Endodermal cell (in vitro differentiated cells): ENCODE measurements at regions not wholly inside any gene's neighbourhood (a gene's known extent, or its start where the extent isn't known, plus 50 kb on each side); places are given as distances from the start of the nearest gene placed in this dataset.
"Not testable (repeated sequence)": the region's sequence is repeated elsewhere in the genome, so short reads cannot be mapped to it uniquely, and the experiment has no call there.

Experiments used
- DNase-seq: peaks from one replicate; pipeline ENCODE4 v3.0.0-alpha.2; 2017
- H3K27ac ChIP-seq: 2 replicates; pipeline ENCODE4 v1.5.1; 2013; ENCODE audit warnings: mild to moderate bottlenecking, low read depth, low read length, moderate library complexity
- H3K27me3 ChIP-seq: 2 replicates; pipeline ENCODE4 v1.6.1; 2013; ENCODE audit warnings: mild to moderate bottlenecking, low read length, moderate library complexity; ENCODE audit not compliant: insufficient read depth, control insufficient read depth, poor library complexity, severe bottlenecking
- H3K36me3 ChIP-seq: 2 replicates; pipeline ENCODE4 v1.7.0; 2013; ENCODE audit warnings: mild to moderate bottlenecking, low read length, moderate library complexity; ENCODE audit not compliant: control insufficient read depth, insufficient read depth
- H3K4me1 ChIP-seq: one replicate; pipeline ENCODE4 v1.7.0; 2013; ENCODE audit warnings: low read length; ENCODE audit not compliant: control insufficient read depth, insufficient read depth
- H3K4me3 ChIP-seq: 2 replicates; pipeline ENCODE4 v1.5.1; 2013; ENCODE audit warnings: mild to moderate bottlenecking, low read length, moderate library complexity
- H3K9ac ChIP-seq: 2 replicates; pipeline ENCODE4 v1.6.1; 2013; ENCODE audit warnings: mild to moderate bottlenecking, low read length, moderate library complexity; ENCODE audit not compliant: poor library complexity, severe bottlenecking; ENCODE audit errors: extremely low read depth
- H3K9me3 ChIP-seq: 2 replicates; pipeline ENCODE4 v1.6.1; 2013; ENCODE audit warnings: mild to moderate bottlenecking, low read length, moderate library complexity; ENCODE audit not compliant: control insufficient read depth
- H3K27ac Mint-ChIP-seq: 2 replicates; pipeline ENCODE4 v1.8.0; 2020; ENCODE audit warnings: mixed read lengths
- H3K27me3 Mint-ChIP-seq: 2 replicates; pipeline ENCODE4 v1.8.0; 2021; ENCODE audit warnings: mild to moderate bottlenecking, mixed read lengths; ENCODE audit not compliant: insufficient read depth
- H3K36me3 Mint-ChIP-seq: 2 replicates; pipeline ENCODE4 v1.8.0; 2020; ENCODE audit warnings: low read depth, mixed read lengths
- H3K4me1 Mint-ChIP-seq: 2 replicates; pipeline ENCODE4 v1.8.0; 2020; ENCODE audit warnings: mixed read lengths
- H3K4me3 Mint-ChIP-seq: 2 replicates; pipeline ENCODE4 v1.8.0; 2020; ENCODE audit warnings: mild to moderate bottlenecking, moderate library complexity, mixed read lengths
- H3K9me3 Mint-ChIP-seq: 2 replicates; pipeline ENCODE4 v1.8.0; 2020; ENCODE audit warnings: mild to moderate bottlenecking, mixed read lengths
- WGBS, 2 experiments: methylation state at CpG; one replicate each; pipeline versions ENCODE4 v1.1.5 to v1.1.7; 2013; ENCODE audit warnings: missing lambda C conversion rate in 2 of 2, mixed read lengths in 1 of 2; ENCODE audit not compliant: insufficient coverage in 1 of 2, insufficient read length in 1 of 2; 5-methylcytosine and 5-hydroxymethylcytosine counted together

GRCh38 chr15:101961263-101961662 is 149.3 kb downstream of the OR4F15 start:
- H3K36me3 ChIP-seq, H3K9ac ChIP-seq, H3K9me3 ChIP-seq, H3K27ac ChIP-seq, H3K4me1 Mint-ChIP-seq, H3K27me3 ChIP-seq, DNase-seq, H3K27ac Mint-ChIP-seq, H3K4me1 ChIP-seq, H3K9me3 Mint-ChIP-seq, H3K4me3 ChIP-seq, H3K27me3 Mint-ChIP-seq, H3K36me3 Mint-ChIP-seq, H3K4me3 Mint-ChIP-seq: not testable (repeated sequence)
- WGBS, 2 experiments = no CpG with 5 or more reads among the region's 48 CpGs

DNA sequence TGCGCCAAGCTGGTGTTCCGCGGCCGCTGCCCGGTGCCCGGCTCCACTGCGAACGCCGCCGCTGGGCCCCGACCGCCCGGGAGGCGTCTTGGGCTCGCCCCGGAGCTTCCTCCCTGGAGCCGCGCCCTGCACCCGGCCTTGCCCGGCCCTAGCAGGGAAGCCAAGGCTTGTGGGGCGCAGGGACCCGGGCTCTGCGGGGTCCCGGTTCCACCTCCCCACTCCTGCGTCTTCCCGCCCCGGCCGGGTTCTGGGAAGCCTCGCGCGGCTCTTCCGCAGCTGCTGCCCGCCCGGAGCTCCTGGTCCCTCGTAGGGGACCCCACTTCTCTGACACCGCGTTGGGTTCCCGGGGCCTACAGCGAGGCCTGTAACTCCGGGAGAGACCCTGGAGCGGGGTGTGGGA is 149.8 kb downstream of the OR4F15 start:
- not testable (repeated sequence) for H3K4me1 Mint-ChIP-seq, H3K36me3 ChIP-seq, H3K27ac Mint-ChIP-seq, H3K9me3 ChIP-seq, DNase-seq, H3K9ac ChIP-seq, H3K4me3 Mint-ChIP-seq, H3K27me3 ChIP-seq, H3K4me1 ChIP-seq, H3K36me3 Mint-ChIP-seq, H3K9me3 Mint-ChIP-seq, H3K27me3 Mint-ChIP-seq, H3K4me3 ChIP-seq, H3K27ac ChIP-seq
- WGBS, 2 experiments = no CpG with 5 or more reads among the region's 41 CpGs

DNA sequence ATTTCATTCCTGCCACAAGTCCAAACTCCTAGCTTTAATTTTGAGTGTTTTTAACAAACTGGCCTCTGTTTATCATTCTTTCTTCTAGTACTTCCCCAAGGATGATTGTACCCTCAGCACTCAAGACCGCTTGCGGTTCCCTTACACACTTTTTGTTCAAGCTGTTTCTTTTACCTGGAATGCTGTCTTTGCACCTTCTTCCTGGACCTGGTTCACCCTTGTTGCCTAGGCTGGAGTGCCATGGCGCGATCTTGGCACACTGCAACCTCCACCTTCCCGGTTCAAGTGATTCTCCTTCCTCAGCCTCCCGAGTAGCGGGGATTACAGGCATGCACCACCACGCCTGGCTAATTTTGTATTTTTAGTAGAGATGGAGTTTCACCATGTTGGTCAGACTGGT is 151.7 kb downstream of the OR4F15 start:
- not testable (repeated sequence) for H3K27ac Mint-ChIP-seq, DNase-seq, H3K27ac ChIP-seq, H3K27me3 Mint-ChIP-seq, H3K4me3 ChIP-seq, H3K4me1 Mint-ChIP-seq, H3K27me3 ChIP-seq, H3K36me3 Mint-ChIP-seq, H3K9me3 ChIP-seq, H3K36me3 ChIP-seq, H3K9ac ChIP-seq, H3K4me3 Mint-ChIP-seq, H3K9me3 Mint-ChIP-seq, H3K4me1 ChIP-seq
- 90 to 97% methylated on average over 2 of the region's 8 CpGs for WGBS, 2 experiments

DNA sequence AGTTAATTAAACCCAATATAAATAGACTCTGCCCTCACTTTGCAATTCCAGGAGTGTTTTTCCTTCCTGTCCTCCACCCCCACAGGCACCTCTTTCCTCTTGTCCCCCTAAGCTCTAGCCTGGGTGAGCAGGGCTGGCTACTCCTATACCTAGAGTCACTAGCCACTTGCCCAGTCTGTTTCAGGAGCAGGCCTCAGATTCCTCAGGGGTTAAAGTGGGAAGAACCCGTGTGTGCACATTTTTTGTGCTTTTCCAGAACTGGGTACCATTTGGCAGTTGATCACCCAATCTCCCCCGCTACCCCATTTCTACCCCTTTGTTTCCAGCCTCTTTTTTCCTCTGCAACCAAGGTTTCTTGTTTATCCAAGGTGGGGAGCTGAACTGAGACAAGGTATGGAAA is 153.4 kb downstream of the OR4F15 start:
- H3K4me1 ChIP-seq, H3K4me3 Mint-ChIP-seq, H3K27me3 Mint-ChIP-seq, H3K27me3 ChIP-seq, H3K9ac ChIP-seq, H3K9me3 ChIP-seq, H3K4me3 ChIP-seq, H3K9me3 Mint-ChIP-seq, H3K36me3 ChIP-seq, H3K27ac ChIP-seq, H3K27ac Mint-ChIP-seq, H3K4me1 Mint-ChIP-seq, H3K36me3 Mint-ChIP-seq: not testable (repeated sequence)
- DNase-seq = peak; percentile 27
- WGBS, 2 experiments = 64 to 74% methylated on average over 1 to 2 of the region's 2 CpGs

- H3K9ac ChIP-seq, H3K27ac ChIP-seq, H3K4me3 ChIP-seq, H3K4me3 Mint-ChIP-seq, H3K27me3 ChIP-seq, H3K27me3 Mint-ChIP-seq, H3K9me3 ChIP-seq, H3K36me3 ChIP-seq, H3K4me1 Mint-ChIP-seq, H3K4me1 ChIP-seq, H3K36me3 Mint-ChIP-seq, H3K9me3 Mint-ChIP-seq, H3K27ac Mint-ChIP-seq: not testable (repeated sequence)
- 84 to 94% methylated on average over 3 to 8 of the region's 8 CpGs for WGBS, 2 experiments
- DNase-seq = peak; percentile 52
These were observed 153.9 kb downstream of the OR4F15 start for GRCh38 chr15:101965860-101966259.

- H3K36me3 Mint-ChIP-seq, H3K9ac ChIP-seq, H3K27me3 ChIP-seq, H3K36me3 ChIP-seq, DNase-seq, H3K4me3 Mint-ChIP-seq, H3K27me3 Mint-ChIP-seq, H3K27ac ChIP-seq, H3K9me3 Mint-ChIP-seq, H3K4me1 Mint-ChIP-seq, H3K4me1 ChIP-seq, H3K27ac Mint-ChIP-seq, H3K4me3 ChIP-seq, H3K9me3 ChIP-seq: not testable (repeated sequence)
- WGBS, 2 experiments = 100% methylated on average over 2 of the region's 5 CpGs; no CpG with 5 or more reads in 1 of the 2 experiments
These were observed 155.4 kb downstream of the OR4F15 start for GRCh38 chr15:101967364-101967763.

- not testable (repeated sequence) for H3K27me3 ChIP-seq, H3K4me3 ChIP-seq, H3K9me3 Mint-ChIP-seq, H3K9ac ChIP-seq, H3K27ac Mint-ChIP-seq, H3K36me3 Mint-ChIP-seq, H3K4me1 Mint-ChIP-seq, H3K27ac ChIP-seq, H3K36me3 ChIP-seq, H3K4me3 Mint-ChIP-seq, DNase-seq, H3K4me1 ChIP-seq, H3K27me3 Mint-ChIP-seq, H3K9me3 ChIP-seq
- WGBS, 2 experiments = 60% methylated on average over 2 of the region's 6 CpGs; no CpG with 5 or more reads in 1 of the 2 experiments
These were observed 158.6 kb downstream of the OR4F15 start for GRCh38 chr15:101970605-101971004.
